Non-pigmented ciliary epithelial cell (primary cell): ENCODE measurements at regions not wholly inside any gene's neighbourhood (a gene's known extent, or its start where the extent isn't known, plus 50 kb on each side); places are given as distances from the start of the nearest gene placed in this dataset.
A peak's percentile ranks its signal among the peaks of the same experiment; 100 is the strongest.

ENCODE experiments used
- DNase-seq: peaks from one replicate; pipeline ENCODE4 v3.0.0-alpha.2; 2010; ENCODE audit warnings: low read depth

DNA sequence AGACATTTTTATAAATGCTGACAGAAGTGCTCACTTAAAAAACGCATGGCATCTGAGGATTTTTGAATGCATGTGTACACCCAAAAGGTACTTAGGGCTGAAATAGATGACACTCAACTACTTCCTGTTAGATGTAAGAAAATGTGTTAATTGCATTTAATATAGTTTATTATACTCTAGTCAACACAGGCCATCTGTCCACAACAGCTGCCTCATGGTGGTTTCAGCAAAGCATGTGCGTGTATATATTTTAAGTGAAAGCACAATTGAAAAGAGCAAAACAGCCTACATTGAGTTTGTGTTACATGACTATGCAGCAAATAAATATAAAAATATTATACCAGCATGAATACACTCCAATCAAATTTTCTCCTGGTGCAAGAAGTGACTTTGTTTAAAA, 1233.0 kb upstream of the EYS start:
- no peak for DNase-seq

DNA sequence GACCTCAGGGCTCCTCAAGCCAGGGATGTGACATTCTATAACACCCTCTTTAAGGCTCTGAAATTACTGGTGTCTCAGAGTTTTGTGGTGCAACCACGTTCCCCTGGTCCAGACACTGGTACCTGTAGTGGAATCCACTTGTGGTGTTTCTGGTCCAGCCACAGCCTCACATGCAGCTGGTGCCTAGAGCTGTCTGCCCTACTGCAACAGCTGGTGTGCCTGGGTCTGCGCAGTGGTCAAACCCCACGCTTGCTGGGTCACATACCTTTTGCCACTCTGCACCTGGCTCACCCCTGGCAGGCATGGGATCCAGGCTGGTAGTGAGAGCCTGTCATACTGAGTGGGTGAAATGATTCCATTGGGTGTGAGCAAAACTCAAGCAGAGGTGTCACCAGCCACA, 1230.2 kb upstream of the EYS start:
- no peak for DNase-seq

DNA sequence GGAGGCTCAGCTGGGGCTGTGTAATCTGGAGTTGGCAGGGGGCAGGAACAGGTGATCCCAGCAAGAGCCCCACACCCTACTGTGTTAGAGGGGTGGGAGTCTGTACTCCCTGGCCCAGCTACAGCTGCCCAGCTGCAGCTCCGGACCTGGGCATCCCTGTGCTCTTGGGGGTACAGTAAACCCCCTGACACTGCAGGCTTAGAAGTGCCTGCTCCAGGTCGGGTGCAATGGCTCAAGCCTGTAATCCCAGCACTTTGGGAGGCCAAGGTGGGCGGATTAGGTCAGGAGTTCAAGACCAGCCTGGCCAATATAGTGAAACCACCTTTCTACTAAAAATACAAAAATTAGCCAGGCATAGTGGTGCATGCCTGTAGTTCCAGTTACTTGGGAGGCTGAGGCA, 1228.6 kb upstream of the EYS start:
- no peak for DNase-seq

DNA sequence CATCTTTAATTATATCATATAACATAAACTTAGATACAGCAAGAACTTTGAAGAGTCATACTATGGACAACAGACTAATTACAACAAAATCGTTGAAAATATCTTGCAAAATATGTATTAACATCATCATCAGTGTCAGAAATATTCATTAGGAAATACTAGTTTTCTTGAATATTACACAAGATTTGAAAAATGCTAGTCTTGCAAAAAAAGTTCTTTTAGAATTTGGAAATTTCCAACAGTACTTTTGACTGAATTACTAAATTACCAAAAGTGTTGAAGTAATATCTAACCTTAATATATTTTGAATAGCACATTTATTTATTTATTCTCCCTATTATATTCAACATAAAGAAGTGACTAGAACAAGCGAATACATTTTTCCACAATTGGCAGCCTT, 1224.8 kb upstream of the EYS start:
- no peak for DNase-seq

DNA sequence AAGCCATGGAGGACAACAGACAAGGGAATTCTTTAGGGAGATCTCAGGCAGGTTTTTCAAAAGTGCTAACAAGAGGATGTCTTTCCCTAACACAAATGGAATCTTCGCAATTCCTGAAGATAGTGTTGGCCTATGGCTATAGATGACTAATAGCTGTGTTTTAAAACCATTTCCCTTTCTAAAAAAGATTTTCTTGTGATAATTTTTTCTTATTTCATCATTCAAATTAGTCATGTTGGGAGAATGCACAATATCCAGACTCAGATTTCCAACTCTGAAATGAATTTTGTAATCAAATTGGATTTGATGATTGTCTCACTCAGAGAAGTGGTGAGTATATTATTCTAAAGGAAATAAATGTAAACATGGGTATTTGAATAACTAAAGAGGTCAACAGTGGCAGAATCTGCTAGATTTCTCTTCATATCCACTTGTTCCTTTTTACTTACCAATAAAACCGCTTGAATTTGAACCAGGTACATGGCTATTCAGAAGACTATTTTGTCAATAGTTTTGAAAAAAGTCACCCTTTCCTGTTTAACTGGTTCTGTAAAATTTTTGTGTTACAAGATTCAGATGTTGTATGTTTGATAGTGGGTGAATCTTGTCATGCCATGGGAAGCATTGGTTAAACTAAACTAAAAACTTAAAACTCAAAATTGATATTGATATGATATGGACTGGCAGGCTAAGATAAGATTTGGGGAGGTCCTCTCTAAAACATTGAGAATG, 1223.7 kb upstream of the EYS start:
- peak; percentile 64 for DNase-seq

- DNase-seq: no peak
Measured at GRCh38 chr6:66926060-66926459, 1219.0 kb upstream of the EYS start.

- DNase-seq: no peak
Measured at GRCh38 chr6:66913657-66914056, 1206.6 kb upstream of the EYS start.

DNA sequence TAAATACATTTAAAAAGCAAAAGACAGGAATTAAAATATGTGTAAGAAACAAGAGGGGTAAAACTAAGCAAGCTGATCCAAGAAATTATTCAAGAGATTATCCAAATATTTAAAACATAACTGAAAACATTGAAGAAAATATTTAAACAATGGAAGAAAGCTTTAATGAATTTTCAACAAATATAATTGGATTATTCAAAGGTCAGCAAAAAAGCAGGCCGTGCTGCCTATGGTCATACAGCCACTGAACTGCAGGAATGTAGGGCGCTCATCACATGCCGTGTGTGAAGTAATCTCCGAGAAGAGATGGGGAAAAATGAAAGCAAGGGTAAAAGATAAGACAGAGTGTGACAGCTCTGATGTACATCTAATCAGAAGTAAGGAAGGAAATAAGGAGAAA, 1195.4 kb upstream of the EYS start:
- DNase-seq: no peak

DNA sequence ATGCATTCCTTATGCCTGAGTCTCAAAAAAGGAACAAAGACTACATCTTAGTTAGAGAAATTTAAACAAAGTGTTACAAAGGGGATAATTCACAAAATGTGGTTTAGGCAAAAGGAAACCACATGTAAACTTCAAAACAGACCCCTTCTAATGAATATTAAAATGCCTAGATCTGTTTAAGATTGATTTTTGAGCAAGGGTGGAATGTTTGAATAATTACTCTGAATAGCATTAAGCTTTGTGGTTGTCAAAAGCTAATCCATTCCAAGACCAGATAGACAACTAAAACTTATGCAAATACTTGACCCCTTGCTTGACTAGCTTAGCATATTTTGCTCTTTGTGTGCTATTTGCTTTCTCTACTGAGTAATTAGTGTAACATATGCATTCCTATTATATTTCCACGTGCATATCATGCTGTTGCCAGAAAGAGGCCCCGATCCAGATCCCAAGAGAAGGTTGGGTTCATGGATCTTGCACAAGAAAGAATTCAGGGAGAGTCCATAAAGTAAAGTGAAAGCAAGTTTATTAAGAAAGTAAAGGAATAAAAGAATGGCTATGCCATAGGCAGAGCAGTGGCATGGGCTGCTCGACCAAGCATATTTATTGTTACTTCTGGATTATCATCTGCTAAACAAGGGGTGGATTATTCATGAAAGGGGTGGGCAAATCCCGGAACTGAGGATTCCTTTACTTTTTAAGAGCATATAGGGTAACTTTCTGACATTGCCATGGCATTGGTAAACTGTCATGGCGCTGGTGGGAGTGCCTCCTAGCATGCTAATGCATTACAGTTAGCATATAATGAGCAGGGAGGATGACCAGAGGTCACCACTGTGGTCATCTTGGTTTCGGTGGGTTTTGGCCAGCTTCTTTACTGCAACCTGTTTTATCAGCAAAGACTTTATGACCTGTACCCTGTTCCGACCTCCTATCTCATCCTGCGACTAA, 1193.4 kb upstream of the EYS start:
- peak; percentile 13 for DNase-seq

DNA sequence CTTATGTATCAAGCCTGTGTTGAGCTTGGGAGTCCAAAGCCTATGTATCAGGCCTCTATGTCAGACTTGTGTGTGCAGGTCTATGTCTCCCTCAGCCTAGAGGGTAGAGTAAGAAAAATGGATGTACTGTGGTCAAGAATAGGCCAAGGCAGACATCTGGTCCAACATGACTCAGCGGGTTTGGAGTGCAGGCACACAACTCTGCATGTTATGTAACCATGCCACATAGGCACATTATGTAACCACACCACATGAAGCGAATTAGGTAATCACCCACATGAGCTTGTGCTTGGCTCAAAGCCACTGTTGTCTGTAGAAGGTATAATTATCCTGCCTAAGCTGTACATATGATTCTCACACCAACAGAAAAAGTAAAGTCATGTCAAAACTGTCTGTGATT, 1190.5 kb upstream of the EYS start:
- DNase-seq: peak; percentile 67

GRCh38 chr6:66896415-66896814, 1189.4 kb upstream of the EYS start:
- peak; percentile 31 for DNase-seq

GRCh38 chr6:66883453-66883852, 1176.4 kb upstream of the EYS start:
- no peak for DNase-seq

DNA sequence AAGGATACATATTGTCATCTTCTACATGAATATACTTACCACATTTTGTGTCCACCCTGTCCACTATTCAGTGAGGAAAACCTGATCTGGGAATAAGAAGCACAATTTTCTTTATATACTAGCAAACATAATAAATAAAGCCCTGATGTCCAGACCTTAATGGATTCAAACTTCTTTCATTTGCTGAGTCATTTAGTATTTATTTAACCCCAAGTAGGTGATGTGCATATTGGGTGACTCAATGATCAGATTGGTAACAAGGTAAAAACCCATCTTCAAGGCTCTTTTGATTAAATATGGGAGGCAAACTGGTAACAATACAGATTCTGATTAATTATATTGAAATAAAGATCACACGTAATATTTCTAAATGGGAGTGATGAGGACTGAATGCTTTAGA, 1159.8 kb upstream of the EYS start:
- no peak for DNase-seq

- DNase-seq: peak; percentile 54
Measured at GRCh38 chr6:66865771-66866170, 1158.7 kb upstream of the EYS start.

- DNase-seq: no peak
Measured at GRCh38 chr6:66861007-66861541, 1154.0 kb upstream of the EYS start.

DNA sequence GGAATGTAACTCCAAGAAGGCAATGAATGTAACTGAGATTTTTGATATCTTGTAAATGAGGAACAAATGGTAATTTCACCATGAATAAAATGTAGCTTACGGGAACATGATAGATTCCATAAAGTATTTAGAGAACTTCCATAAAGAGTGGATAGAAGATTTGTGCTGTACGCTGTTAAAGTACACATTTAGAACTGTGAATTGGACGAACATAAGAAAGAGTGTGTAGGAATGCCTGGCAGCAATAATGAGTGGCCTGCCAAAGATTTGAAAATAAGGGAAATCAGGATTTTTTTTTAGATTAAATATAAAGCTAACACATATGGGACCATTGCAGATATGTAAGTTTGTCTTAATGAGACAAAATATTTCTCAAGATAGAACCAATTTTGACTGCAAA, 1153.3 kb upstream of the EYS start:
- no peak for DNase-seq

DNA sequence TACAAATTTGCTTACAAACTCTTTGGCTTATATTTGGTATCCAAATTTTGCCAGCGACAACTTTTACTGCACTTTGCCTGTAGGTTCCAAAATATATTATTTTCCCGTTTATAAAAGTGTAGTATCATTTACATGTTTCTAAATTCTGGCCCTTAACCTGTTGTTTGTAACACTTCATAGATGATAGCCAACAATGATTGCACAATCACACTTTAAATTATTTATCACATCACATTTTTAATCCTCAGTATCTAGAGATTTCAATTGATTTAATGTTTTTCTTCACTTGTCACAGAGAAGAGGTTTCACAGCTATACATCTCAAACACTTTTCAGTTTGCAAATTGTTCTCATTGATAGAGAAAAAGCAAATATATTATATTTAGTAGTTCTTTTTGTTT, 1151.2 kb upstream of the EYS start:
- no peak for DNase-seq

DNA sequence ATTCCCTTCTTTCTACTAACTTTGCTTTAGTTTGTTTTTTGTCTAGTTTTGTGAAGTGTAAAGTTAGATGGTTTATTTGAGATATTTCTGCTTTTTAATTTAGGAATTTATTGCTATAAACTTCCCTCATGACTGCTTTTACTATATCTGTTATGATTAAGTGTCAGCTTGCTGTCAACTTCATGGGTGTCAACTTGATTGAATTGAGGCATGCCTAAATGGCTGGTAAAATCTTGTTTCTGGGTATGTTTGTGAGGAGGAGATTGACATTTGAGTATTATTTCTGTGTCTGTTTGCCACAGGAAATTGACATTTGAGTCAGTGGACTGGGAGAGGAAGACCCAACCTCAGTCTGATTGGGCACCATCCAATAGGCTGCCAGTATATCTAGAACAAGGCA, 1147.0 kb upstream of the EYS start:
- no peak for DNase-seq

DNA sequence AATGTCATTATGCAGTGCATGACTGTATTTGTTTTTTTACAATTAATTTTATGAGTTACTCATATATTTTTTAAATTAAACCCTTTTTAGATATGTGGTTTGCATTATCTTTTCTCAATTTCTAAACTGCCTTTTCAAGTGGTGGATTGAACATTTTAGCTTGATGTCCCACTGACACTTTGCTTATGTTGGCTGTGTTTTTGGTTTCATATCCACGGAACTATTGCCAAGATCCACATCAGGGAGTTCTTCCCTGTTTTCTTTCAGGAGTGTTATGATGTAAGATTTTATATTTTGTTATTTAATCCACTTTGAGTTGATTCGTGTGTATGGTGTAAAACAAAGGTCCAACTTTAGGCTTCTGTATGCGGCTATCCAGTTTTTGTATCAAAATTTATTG, 1144.9 kb upstream of the EYS start:
- DNase-seq: no peak

DNA sequence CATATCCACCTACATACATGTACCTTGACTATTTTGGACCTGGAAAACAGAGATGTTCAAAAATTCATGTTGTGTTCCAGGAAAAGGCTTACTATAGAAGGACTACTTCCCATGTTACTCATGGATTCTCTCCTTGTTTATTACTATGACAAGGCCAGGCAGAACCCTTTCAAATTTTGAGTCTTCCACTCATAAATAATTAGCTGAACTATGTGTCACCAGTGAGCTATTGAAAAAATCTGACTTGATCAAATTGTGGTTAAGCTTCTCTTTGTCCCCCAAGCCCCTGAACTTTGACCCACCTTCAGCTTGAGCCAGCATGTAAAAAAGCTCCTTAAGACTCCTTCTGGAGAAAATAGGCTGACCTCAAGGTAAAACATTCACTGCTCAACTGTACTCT, 1142.8 kb upstream of the EYS start:
- DNase-seq: no peak

- DNase-seq: no peak
Measured at GRCh38 chr6:66848244-66848953, 1141.4 kb upstream of the EYS start.

- DNase-seq: no peak
Measured at GRCh38 chr6:66838764-66839163, 1131.7 kb upstream of the EYS start.

- no peak for DNase-seq
Measured at GRCh38 chr6:66825539-66825938, 1118.5 kb upstream of the EYS start.
